Brain microvascular endothelial cell (primary cell): ENCODE measurements at regions not wholly inside any gene's neighbourhood (a gene's known extent, or its start where the extent isn't known, plus 50 kb on each side); places are given as distances from the start of the nearest gene placed in this dataset.

Experiments used
- DNase-seq: peaks from one replicate; pipeline ENCODE4 v3.0.0-alpha.2; 2020
- H3K27ac ChIP-seq: fragments of 250-450 bp; sonication (Bioruptor Pico); 2 replicates; pipeline ENCODE4 v1.5.1; 2020; ENCODE audit warnings: mild to moderate bottlenecking, moderate library complexity
- H3K27me3 ChIP-seq: fragments of 250-450 bp; sonication (Bioruptor Pico); replicated peaks from 2 replicates; pipeline ENCODE4 v1.5.1; 2020; ENCODE audit warnings: mild to moderate bottlenecking
- H3K36me3 ChIP-seq: fragments of 250-450 bp; sonication (Bioruptor Pico); replicated peaks from 2 replicates; pipeline ENCODE4 v1.5.1; 2020; ENCODE audit warnings: mild to moderate bottlenecking
- H3K4me3 ChIP-seq: 2 replicates; pipeline ENCODE4 v1.5.1; 2011; ENCODE audit warnings: low read depth, mild to moderate bottlenecking, control low read depth, low read length, moderate library complexity
- in situ Hi-C: cut with HindIII; loops from 2 replicates; pipeline ENCODE4 v1.10.0; 2017; ENCODE audit warnings: low sequenced_read_pairs, low pct_ligation_motif_present
- TF ChIP-seq, protein P1 (sequence below): IDR thresholded peaks from 2 replicates; pipeline ENCODE4 v1.5.1; 2011; ENCODE audit warnings: low read depth, mild to moderate bottlenecking, moderate library complexity, low read length, control low read depth, inconsistent platforms; ENCODE audit errors: missing control alignments

GRCh38 chr5:168020542-168021294, 270.7 kb upstream of the WWC1 start:
- H3K36me3 ChIP-seq: no peaks in the 10 kb centered on the region
- no peak for DNase-seq
- TF ChIP-seq, protein P1, sequence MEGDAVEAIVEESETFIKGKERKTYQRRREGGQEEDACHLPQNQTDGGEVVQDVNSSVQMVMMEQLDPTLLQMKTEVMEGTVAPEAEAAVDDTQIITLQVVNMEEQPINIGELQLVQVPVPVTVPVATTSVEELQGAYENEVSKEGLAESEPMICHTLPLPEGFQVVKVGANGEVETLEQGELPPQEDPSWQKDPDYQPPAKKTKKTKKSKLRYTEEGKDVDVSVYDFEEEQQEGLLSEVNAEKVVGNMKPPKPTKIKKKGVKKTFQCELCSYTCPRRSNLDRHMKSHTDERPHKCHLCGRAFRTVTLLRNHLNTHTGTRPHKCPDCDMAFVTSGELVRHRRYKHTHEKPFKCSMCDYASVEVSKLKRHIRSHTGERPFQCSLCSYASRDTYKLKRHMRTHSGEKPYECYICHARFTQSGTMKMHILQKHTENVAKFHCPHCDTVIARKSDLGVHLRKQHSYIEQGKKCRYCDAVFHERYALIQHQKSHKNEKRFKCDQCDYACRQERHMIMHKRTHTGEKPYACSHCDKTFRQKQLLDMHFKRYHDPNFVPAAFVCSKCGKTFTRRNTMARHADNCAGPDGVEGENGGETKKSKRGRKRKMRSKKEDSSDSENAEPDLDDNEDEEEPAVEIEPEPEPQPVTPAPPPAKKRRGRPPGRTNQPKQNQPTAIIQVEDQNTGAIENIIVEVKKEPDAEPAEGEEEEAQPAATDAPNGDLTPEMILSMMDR: peak; percentile 42
- H3K4me3 ChIP-seq: no peak overlapping the region
- peaks cover 3% of the 10 kb centered on the region for H3K27me3 ChIP-seq
- no peak overlapping the region for H3K27ac ChIP-seq
- in situ Hi-C loops: no loop called here

GRCh38 chr5:168022446-168023169, 268.8 kb upstream of the WWC1 start:
- Histone ChIP-seq H3K36me3 (no peaks in the 10 kb centered on the region), H3K27me3 (peaks cover 3% of the 10 kb centered on the region), H3K4me3 (no peak overlapping the region), H3K27ac (no peak overlapping the region)
- TF ChIP-seq, protein P1: no peak
- no peak for DNase-seq
- in situ Hi-C loops: no loop called here

- H3K36me3 ChIP-seq: no peaks in the 10 kb centered on the region
- no peak for DNase-seq
Observed at GRCh38 chr5:168023191-168023590, 268.3 kb upstream of the WWC1 start.

DNA sequence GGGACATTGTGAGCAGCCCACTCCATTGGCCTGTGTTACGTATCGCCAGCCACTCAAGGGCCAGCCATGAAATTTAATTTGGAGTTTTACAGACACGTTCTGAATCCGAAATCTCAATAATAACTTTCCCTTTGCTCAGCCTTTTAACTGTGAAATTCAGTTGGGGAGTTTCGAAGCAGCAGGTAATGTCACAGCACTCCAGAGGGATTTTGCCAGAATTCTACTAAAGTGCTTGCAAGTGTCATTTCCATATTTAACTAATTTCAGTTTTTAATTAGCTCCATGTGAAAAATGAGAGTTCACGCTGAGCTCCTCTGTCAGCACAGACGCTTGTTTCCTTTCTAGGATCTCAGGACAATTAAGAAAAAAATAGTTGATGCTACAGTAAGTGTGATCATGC, 267.1 kb upstream of the WWC1 start:
- in situ Hi-C loops: no loop called here
- Histone ChIP-seq H3K4me3 (no peak overlapping the region), H3K27me3 (peaks cover 3% of the 10 kb centered on the region), H3K36me3 (no peaks in the 10 kb centered on the region), H3K27ac (no peak overlapping the region)
- TF ChIP-seq, protein P1: no peak
- DNase-seq: no peak

More at GRCh38 chr5:168023191-168023590, 268.3 kb upstream of the WWC1 start:
- H3K27ac ChIP-seq: no peak overlapping the region
- in situ Hi-C loops: no loop called here
- peaks cover 3% of the 10 kb centered on the region for H3K27me3 ChIP-seq
- TF ChIP-seq, protein P1: no peak
- no peak overlapping the region for H3K4me3 ChIP-seq

DNA sequence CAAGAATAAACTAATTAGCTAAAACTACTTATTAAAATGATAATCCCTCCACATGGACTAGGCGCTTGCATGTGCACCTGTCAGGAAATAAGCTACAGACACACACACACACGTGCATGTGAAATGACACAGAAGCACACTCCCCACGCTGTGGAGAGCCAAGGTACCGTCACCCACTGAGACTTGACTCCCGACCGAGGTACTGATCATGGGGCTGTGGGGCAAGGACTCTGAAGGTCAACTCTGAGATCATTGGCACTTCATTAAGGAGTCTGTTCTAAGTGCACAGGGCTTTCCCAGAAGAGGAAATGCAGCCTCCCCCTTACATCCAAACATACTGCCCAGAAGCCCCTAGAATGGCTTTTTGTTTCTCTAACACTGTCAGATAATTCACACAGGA, 264.4 kb upstream of the WWC1 start:
- Histone ChIP-seq H3K4me3 (no peak overlapping the region), H3K27me3 (peaks cover 3% of the 10 kb centered on the region), H3K36me3 (no peaks in the 10 kb centered on the region), H3K27ac (no peak overlapping the region)
- no peak for DNase-seq
- TF ChIP-seq, protein P1: no peak
- in situ Hi-C loops: no loop called here

- H3K27ac ChIP-seq: no peak overlapping the region
- TF ChIP-seq, protein P1: no peak
- H3K36me3 ChIP-seq: no peaks in the 10 kb centered on the region
- in situ Hi-C loops: no loop called here
- no peak for DNase-seq
- no peak overlapping the region for H3K4me3 ChIP-seq
- H3K27me3 ChIP-seq: no peaks in the 10 kb centered on the region
Observed at GRCh38 chr5:168030912-168031311, 260.5 kb upstream of the WWC1 start.
